Caco-2 (cell line): ENCODE measurements at regions not wholly inside any gene's neighbourhood (a gene's known extent, or its start where the extent isn't known, plus 50 kb on each side); places are given as distances from the start of the nearest gene placed in this dataset.

Source experiments
- BruUV-seq: library from RNA; stranded (reverse); fragments of 400-500 nt; replicated peaks from 2 replicates; lab custom pipeline; 2021; lab: Mats Ljungman, UMichigan
- CTCF ChIA-PET: fragments of 300-600 bp; sonication (Branson Sonifier 250); formaldehyde crosslinking; loops from one replicate; lab custom pipeline; 2022; ENCODE audit warnings: antibody characterized with exemption; lab: Charles Lee
- POLR2A ChIA-PET: fragments of 300-600 bp; sonication (Branson Sonifier 250); formaldehyde crosslinking; loops from one replicate; lab custom pipeline; 2022; ENCODE audit warnings: antibody characterized with exemption; lab: Charles Lee
- DNase-seq, 2 experiments: peaks; one replicate each; pipeline versions ENCODE4 v3.0.0 to v3.0.0-alpha.2; 2020 to 2022
- H3K27me3 ChIP-seq: replicated peaks from 2 replicates; pipeline ENCODE4 v1.6.0; 2011; ENCODE audit warnings: low read length; ENCODE audit not compliant: control insufficient read depth, insufficient read depth
- H3K36me3 ChIP-seq: 2 replicates; pipeline ENCODE4 v1.5.1; 2011; ENCODE audit warnings: low read length; ENCODE audit not compliant: control insufficient read depth, insufficient read depth
- H3K4me1 ChIP-seq: fragments of 250-450 bp; sonication (Bioruptor Pico); 2 replicates; pipeline ENCODE4 v1.5.1; 2020; ENCODE audit warnings: mild to moderate bottlenecking
- H3K4me3 ChIP-seq: 2 replicates; pipeline ENCODE4 v1.5.1; 2011; ENCODE audit warnings: low read depth, mild to moderate bottlenecking, control low read depth, low read length
- H3K9me3 ChIP-seq: fragments of 250-450 bp; sonication (Bioruptor Pico); 2 replicates; pipeline ENCODE4 v1.5.1; 2020; ENCODE audit warnings: mild to moderate bottlenecking, moderate library complexity
- H3K27ac Mint-ChIP-seq: one replicate; pipeline ENCODE4 v1.8.0; 2022; ENCODE audit warnings: mixed read lengths; ENCODE audit not compliant: unreplicated experiment
- H3K27me3 Mint-ChIP-seq: one replicate; pipeline ENCODE4 v1.8.0; 2022; ENCODE audit warnings: mixed read lengths; ENCODE audit not compliant: insufficient read depth, unreplicated experiment
- H3K36me3 Mint-ChIP-seq: one replicate; pipeline ENCODE4 v1.8.0; 2022; ENCODE audit warnings: mild to moderate bottlenecking, mixed read lengths; ENCODE audit not compliant: insufficient read depth, unreplicated experiment
- H3K4me1 Mint-ChIP-seq: one replicate; pipeline ENCODE4 v1.8.0; 2022; ENCODE audit warnings: low read depth, mixed read lengths; ENCODE audit not compliant: unreplicated experiment
- H3K4me3 Mint-ChIP-seq: one replicate; pipeline ENCODE4 v1.8.0; 2022; ENCODE audit warnings: mild to moderate bottlenecking, moderate library complexity, mixed read lengths; ENCODE audit not compliant: unreplicated experiment
- H3K9me3 Mint-ChIP-seq: one replicate; pipeline ENCODE4 v1.8.0; 2022; ENCODE audit warnings: mixed read lengths; ENCODE audit not compliant: unreplicated experiment
- CTCF ChIP-seq, 2 experiments: fragments of 200-600 bp in 1 of 2; IDR thresholded peaks; 1 replicate in 1 of 2; 2 replicates in 1 of 2; pipeline versions ENCODE4 v1.5.1 to v1.8.0; 2011 to 2022; ENCODE audit warnings: antibody characterized with exemption in 1 of 2, control low read depth in 1 of 2, inconsistent platforms in 1 of 2, low read depth in 1 of 2, low read length in 1 of 2, mild to moderate bottlenecking in 1 of 2, moderate library complexity in 1 of 2; ENCODE audit not compliant: insufficient read depth in 1 of 2, severe bottlenecking in 1 of 2, unreplicated experiment in 1 of 2
- intact Hi-C: fragments of 100-400 bp; cut with micrococcal nuclease; formaldehyde crosslinking; loops from one replicate; pipeline ENCODE4 v1.10.0; 2022; ENCODE audit not compliant: unreplicated experiment

GRCh38 chr6:170134031-170134470 lies 156.8 kb downstream of the DLL1 start:
- intact Hi-C loops = no loop called here

GRCh38 chr6:170132561-170132991 lies 158.3 kb downstream of the DLL1 start:
- BruUV-seq = no TSS peak
- Mint-ChIP-seq H3K9me3 (no peaks in the 10 kb centered on the region), H3K27me3 (no peaks in the 10 kb centered on the region), H3K36me3 (peaks cover 4% of the 10 kb centered on the region), H3K4me1 (peaks cover 8% of the 10 kb centered on the region), H3K4me3 (no peak overlapping the region), H3K27ac (no peak overlapping the region)
- intact Hi-C loops = no loop called here
- H3K9me3 ChIP-seq = peaks cover 3% of the 10 kb centered on the region; the same call in 1 of the 2 replicates
- no peak overlapping the region for H3K4me3 ChIP-seq
- no peak for TF ChIP-seq CTCF (IDR thresholded peaks at IDR 0.05; ENCODE audit: insufficient read depth in 1 of 2, low read depth in 1 of 2, low read length in 1 of 2, severe bottlenecking in 1 of 2, unreplicated experiment in 1 of 2)
- peaks cover 7% of the 10 kb centered on the region for H3K4me1 ChIP-seq
- POLR2A ChIA-PET = no interaction called here
- CTCF ChIA-PET = no interaction called here
- no peaks in the 10 kb centered on the region for H3K36me3 ChIP-seq
- no peaks in the 10 kb centered on the region for H3K27me3 ChIP-seq
- DNase-seq = no peak

More at GRCh38 chr6:170134031-170134470, 156.8 kb downstream of the DLL1 start:
- Histone ChIP-seq H3K4me3 (no peak overlapping the region), H3K27me3 (no peaks in the 10 kb centered on the region), H3K36me3 (no peaks in the 10 kb centered on the region), H3K4me1 (peaks cover 7% of the 10 kb centered on the region), H3K9me3 (peaks cover 3% of the 10 kb centered on the region; the same call in 1 of the 2 replicates)
- CTCF ChIA-PET = no interaction called here
- no peaks in the 10 kb centered on the region for H3K27me3 Mint-ChIP-seq
- BruUV-seq = no TSS peak
- POLR2A ChIA-PET = no interaction called here
- H3K27ac Mint-ChIP-seq = peak overlapping the region; percentile 84
- peaks cover 8% of the 10 kb centered on the region for H3K4me1 Mint-ChIP-seq
- peak; percentile 57 to 60 for DNase-seq
- no peaks in the 10 kb centered on the region for H3K9me3 Mint-ChIP-seq
- TF ChIP-seq CTCF (IDR thresholded peaks at IDR 0.05; ENCODE audit: insufficient read depth in 1 of 2, low read depth in 1 of 2, low read length in 1 of 2, severe bottlenecking in 1 of 2, unreplicated experiment in 1 of 2) = no peak
- H3K4me3 Mint-ChIP-seq = no peak overlapping the region
- H3K36me3 Mint-ChIP-seq = peaks cover 4% of the 10 kb centered on the region

GRCh38 chr6:170132011-170132521 lies 158.8 kb downstream of the DLL1 start:
- DNase-seq = no peak
- CTCF ChIA-PET = no interaction called here
- POLR2A ChIA-PET = no interaction called here
- H3K27me3 Mint-ChIP-seq = no peaks in the 10 kb centered on the region
- H3K9me3 ChIP-seq = peaks cover 3% of the 10 kb centered on the region; the same call in 1 of the 2 replicates
- no peak overlapping the region for H3K4me3 Mint-ChIP-seq
- peaks cover 8% of the 10 kb centered on the region for H3K4me1 Mint-ChIP-seq
- TF ChIP-seq CTCF (IDR thresholded peaks at IDR 0.05; ENCODE audit: insufficient read depth in 1 of 2, low read depth in 1 of 2, low read length in 1 of 2, severe bottlenecking in 1 of 2, unreplicated experiment in 1 of 2) = no peak
- intact Hi-C loops = no loop called here
- no peaks in the 10 kb centered on the region for H3K36me3 ChIP-seq
- peaks cover 4% of the 10 kb centered on the region for H3K36me3 Mint-ChIP-seq
- no peaks in the 10 kb centered on the region for H3K27me3 ChIP-seq
- H3K27ac Mint-ChIP-seq = no peak overlapping the region
- H3K9me3 Mint-ChIP-seq = no peaks in the 10 kb centered on the region
- peaks cover 7% of the 10 kb centered on the region for H3K4me1 ChIP-seq
- H3K4me3 ChIP-seq = no peak overlapping the region
- no TSS peak for BruUV-seq
